ENCODE measurements at regions not wholly inside any gene's neighbourhood (a gene's known extent, or its start where the extent isn't known, plus 50 kb on each side); places are given as distances from the start of the nearest gene placed in this dataset.

DNA sequence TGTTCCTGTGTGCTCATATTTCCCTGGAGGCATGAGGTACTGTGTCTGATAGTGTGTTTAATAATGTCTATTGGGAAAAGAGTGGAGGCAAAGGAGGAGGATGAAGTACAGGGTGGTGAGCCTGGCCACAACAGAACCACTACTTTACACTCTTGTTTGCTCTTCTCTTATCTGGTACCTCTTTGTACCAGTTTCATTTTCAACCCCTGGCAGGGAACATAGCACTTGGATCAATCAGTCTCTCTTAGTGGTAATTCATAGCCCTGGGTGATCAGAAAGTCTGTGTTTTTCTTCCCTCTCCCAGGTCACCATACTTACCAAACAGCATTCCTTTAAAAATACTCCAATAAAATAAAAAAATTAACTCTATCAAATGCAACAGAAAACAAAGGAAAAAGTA is 105.4 kb downstream of the DMRT2 start:
- no peak for ATAC-seq (ENCODE audit: low FRiP score in 2 of 2)
- no peak overlapping the region for H3K27ac ChIP-seq
- DNase-seq, result no peak
- no peaks in the 10 kb centered on the region for H3K4me1 ChIP-seq
- no peaks in the 10 kb centered on the region for H3K27me3 ChIP-seq
- no peak overlapping the region for H3K4me3 ChIP-seq
- no peaks in the 10 kb centered on the region for H3K36me3 ChIP-seq
- no peaks in the 10 kb centered on the region for H3K9me3 ChIP-seq
- no peak for TF ChIP-seq EP300 (IDR thresholded peaks at IDR 0.05)
- TF ChIP-seq, protein P1, sequence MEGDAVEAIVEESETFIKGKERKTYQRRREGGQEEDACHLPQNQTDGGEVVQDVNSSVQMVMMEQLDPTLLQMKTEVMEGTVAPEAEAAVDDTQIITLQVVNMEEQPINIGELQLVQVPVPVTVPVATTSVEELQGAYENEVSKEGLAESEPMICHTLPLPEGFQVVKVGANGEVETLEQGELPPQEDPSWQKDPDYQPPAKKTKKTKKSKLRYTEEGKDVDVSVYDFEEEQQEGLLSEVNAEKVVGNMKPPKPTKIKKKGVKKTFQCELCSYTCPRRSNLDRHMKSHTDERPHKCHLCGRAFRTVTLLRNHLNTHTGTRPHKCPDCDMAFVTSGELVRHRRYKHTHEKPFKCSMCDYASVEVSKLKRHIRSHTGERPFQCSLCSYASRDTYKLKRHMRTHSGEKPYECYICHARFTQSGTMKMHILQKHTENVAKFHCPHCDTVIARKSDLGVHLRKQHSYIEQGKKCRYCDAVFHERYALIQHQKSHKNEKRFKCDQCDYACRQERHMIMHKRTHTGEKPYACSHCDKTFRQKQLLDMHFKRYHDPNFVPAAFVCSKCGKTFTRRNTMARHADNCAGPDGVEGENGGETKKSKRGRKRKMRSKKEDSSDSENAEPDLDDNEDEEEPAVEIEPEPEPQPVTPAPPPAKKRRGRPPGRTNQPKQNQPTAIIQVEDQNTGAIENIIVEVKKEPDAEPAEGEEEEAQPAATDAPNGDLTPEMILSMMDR (IDR thresholded peaks at IDR 0.05), result no peak

DNA sequence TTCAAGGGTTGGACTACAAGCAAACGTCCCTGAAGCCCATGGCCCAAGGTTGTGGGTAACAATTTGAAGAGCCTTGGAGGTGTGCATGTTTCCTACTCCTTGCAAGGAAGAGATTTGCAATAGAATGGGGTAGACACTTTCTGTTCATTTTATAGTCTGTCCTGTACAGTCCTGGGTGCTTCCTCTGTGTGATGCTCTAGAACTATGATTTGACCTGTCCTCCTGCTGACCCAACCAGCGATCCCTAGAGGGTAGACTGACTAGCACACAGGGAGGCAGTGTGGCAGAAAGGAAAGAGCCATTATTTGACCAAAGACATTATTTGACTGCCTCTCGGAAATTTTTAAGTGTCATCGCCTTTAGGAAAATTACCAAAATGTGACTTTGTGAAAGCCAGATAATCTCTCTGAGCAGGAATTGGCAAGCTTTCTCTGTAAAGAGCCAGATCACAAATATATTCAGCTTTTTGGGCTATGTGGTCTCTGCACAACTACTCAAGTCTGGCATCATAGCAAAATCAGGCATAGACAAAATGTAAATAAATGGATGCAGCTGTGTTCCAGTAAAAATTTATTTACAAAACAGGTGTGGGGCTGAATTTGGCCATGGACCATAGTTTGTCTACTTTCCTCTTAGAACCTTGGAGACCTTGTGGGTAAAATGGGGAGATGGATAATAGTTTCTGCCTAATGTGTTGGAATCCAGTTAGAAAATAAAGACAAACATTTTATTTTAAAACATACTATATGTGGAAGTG is 106.8 kb downstream of the DMRT2 start:
- peak in 1 of 2 donors; percentile 34 for ATAC-seq (ENCODE audit: low FRiP score in 2 of 2)
- Histone ChIP-seq H3K27ac (no peak overlapping the region), H3K36me3 (no peaks in the 10 kb centered on the region), H3K4me1 (no peaks in the 10 kb centered on the region), H3K27me3 (no peaks in the 10 kb centered on the region), H3K9me3 (no peaks in the 10 kb centered on the region), H3K4me3 (no peak overlapping the region)
- no peak for DNase-seq
- WGBS, 2 donors, result 83 to 85% methylated on average over 4 of the region's 4 CpGs
- TF ChIP-seq POLR2AphosphoS5 (IDR thresholded peaks at IDR 0.05) (no peak), POLR2A (IDR thresholded peaks at IDR 0.05) (no peak)

DNA sequence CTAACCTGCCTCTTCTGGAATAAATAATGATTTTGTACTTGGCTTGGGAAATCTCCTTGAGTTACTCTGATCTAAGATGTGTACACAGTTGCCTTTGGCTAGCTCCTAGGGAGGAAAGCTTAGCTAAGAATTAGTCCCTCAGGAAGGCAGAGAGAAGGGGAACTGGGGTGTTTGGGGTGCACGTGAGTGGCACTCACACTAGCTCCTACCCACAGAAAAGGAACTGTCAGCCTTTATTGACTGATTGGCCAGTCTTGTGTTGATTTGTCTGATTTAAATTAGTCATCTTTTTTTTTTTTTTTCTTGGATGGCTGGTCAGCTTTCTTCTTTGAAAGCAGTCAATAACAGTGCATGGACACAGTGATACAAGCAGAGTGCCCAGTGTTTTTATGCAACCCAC is 107.7 kb downstream of the DMRT2 start:
- H3K27ac ChIP-seq, result no peak overlapping the region
- no peak overlapping the region for H3K4me3 ChIP-seq
- no peaks in the 10 kb centered on the region for H3K9me3 ChIP-seq
- no peaks in the 10 kb centered on the region for H3K36me3 ChIP-seq
- ATAC-seq (ENCODE audit: low FRiP score in 2 of 2) (no peak), DNase-seq (no peak)
- no peaks in the 10 kb centered on the region for H3K4me1 ChIP-seq
- no peaks in the 10 kb centered on the region for H3K27me3 ChIP-seq
- TF ChIP-seq POLR2AphosphoS5 (IDR thresholded peaks at IDR 0.05) (no peak), POLR2A (IDR thresholded peaks at IDR 0.05) (no peak), EP300 (IDR thresholded peaks at IDR 0.05) (no peak)
- TF ChIP-seq, protein P1 (IDR thresholded peaks at IDR 0.05), result no peak
- 50 to 59% methylated on average over 1 of the region's 1 CpG for WGBS, 2 donors

DNA sequence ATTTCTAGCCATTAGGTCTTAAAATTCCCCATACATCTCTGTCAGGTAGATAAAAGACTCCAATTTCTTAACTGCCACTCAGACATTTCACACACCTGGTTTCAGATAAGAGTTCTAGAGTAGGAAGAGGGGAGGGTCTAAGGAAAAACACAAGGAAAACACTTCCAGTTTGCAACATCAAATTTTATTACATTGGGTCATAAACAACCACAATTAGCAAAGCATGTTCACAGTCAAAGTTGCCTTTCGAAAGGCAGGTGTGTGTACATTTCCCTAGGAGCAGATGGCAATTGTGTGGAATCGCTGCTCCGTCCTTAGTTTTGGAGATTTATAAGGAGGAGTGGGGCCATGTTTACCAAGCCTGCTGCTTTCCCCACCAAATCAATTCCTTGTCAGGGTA is 120.8 kb downstream of the DMRT2 start:
- Histone ChIP-seq H3K9me3 (peaks cover 0 to 4% (median 0%) of the 10 kb centered on the region in 4 donors), H3K4me1 (no peaks in the 10 kb centered on the region), H3K27ac (no peak overlapping the region), H3K4me3 (no peak overlapping the region), H3K27me3 (no peaks in the 10 kb centered on the region), H3K36me3 (no peaks in the 10 kb centered on the region)
- DNase-seq (no peak), ATAC-seq (ENCODE audit: low FRiP score in 2 of 2) (no peak)
- 72 to 77% methylated on average over 3 of the region's 3 CpGs for WGBS, 2 donors
- TF ChIP-seq, protein P1 (IDR thresholded peaks at IDR 0.05), result no peak
- no peak for TF ChIP-seq EP300 (IDR thresholded peaks at IDR 0.05)
- no peak for TF ChIP-seq POLR2AphosphoS5 (IDR thresholded peaks at IDR 0.05)
- TF ChIP-seq POLR2A (IDR thresholded peaks at IDR 0.05), result no peak

DNA sequence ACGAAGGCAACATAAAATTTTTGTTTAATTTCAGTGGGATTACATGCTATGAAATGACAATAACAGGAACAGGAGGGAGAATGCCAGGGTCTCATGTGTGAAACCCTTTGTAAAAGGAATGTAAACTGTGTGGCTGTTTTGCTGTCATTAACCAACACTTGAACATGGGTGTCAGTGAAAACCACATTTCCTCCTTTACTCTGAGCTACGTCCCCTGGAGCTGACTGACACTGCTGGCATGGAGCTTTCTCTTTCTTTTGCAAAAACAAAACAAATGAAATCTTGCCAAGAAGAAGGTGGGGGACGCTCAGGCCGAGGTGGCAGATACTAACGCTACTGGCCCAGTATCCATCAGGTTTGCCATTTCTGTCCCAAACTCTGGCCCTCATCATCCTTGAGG is 121.4 kb downstream of the DMRT2 start:
- no peak overlapping the region for H3K4me3 ChIP-seq
- H3K9me3 ChIP-seq, result peaks cover 0 to 4% (median 0%) of the 10 kb centered on the region in 4 donors
- DNase-seq, result no peak
- TF ChIP-seq, protein P1 (IDR thresholded peaks at IDR 0.05), result no peak
- TF ChIP-seq POLR2A (IDR thresholded peaks at IDR 0.05), result no peak
- TF ChIP-seq EP300 (IDR thresholded peaks at IDR 0.05), result no peak
- no peak for TF ChIP-seq POLR2AphosphoS5 (IDR thresholded peaks at IDR 0.05)
- no peak for ATAC-seq (ENCODE audit: low FRiP score in 2 of 2)
- WGBS, 2 donors, result 31 to 43% methylated on average over 5 of the region's 5 CpGs
- H3K36me3 ChIP-seq, result no peaks in the 10 kb centered on the region
- H3K4me1 ChIP-seq, result no peaks in the 10 kb centered on the region
- no peaks in the 10 kb centered on the region for H3K27me3 ChIP-seq
- H3K27ac ChIP-seq, result no peak overlapping the region
